ENCODE measurements at regions not wholly inside any gene's neighbourhood (a gene's known extent, or its start where the extent isn't known, plus 50 kb on each side); places are given as distances from the start of the nearest gene placed in this dataset.

- TF ChIP-seq CTCF (IDR thresholded peaks at IDR 0.05; ENCODE audit: low read depth, low read length, missing input control): no peak
- no peak for TF ChIP-seq RAD21 (IDR thresholded peaks at IDR 0.05)
- TF ChIP-seq FOXA2 (IDR thresholded peaks at IDR 0.05): no peak
- no peak for TF ChIP-seq TAF1 (conservative IDR thresholded peaks at IDR 0.05)
- TF ChIP-seq ATF3 (IDR thresholded peaks at IDR 0.05): no peak
- TF ChIP-seq SP1 (IDR thresholded peaks at IDR 0.05): no peak
- TF ChIP-seq ZBTB33 (IDR thresholded peaks at IDR 0.05): no peak
- no peak for TF ChIP-seq REST (IDR thresholded peaks at IDR 0.05)
- TF ChIP-seq MAX (IDR thresholded peaks at IDR 0.05): no peak
- TF ChIP-seq JUND (IDR thresholded peaks at IDR 0.05): no peak
- TF ChIP-seq YY1 (IDR thresholded peaks at IDR 0.05): no peak
- no peak for TF ChIP-seq EGR1 (IDR thresholded peaks at IDR 0.05; ENCODE audit: low read depth in 2 of 2)
Measured at GRCh38 chr12:90572778-90573177, 382.2 kb downstream of the CCER1 start.
